Uterus (tissue), 2 donors: ENCODE measurements at regions not wholly inside any gene's neighbourhood (a gene's known extent, or its start where the extent isn't known, plus 50 kb on each side); places are given as distances from the start of the nearest gene placed in this dataset.

Experiments used
- POLR2A ChIP-seq, 2 donors: fragments of 450-650 bp; IDR thresholded peaks; one replicate each; pipeline ENCODE4 v1.6.1; 2016; ENCODE audit warnings: antibody characterized with exemption in 2 of 2, mild to moderate bottlenecking in 1 of 2, moderate library complexity in 1 of 2
- TF ChIP-seq, protein P1 (sequence below), 4 experiments: fragments of 200-600 bp in 2 of 4; fragments of 450-650 bp in 2 of 4; sonication (generic) in 2 of 4; IDR thresholded peaks; one replicate each; pipeline ENCODE4 v1.5.1; 2016 to 2019; ENCODE audit warnings: antibody characterized with exemption in 4 of 4, mild to moderate bottlenecking in 2 of 4, moderate library complexity in 1 of 4

DNA sequence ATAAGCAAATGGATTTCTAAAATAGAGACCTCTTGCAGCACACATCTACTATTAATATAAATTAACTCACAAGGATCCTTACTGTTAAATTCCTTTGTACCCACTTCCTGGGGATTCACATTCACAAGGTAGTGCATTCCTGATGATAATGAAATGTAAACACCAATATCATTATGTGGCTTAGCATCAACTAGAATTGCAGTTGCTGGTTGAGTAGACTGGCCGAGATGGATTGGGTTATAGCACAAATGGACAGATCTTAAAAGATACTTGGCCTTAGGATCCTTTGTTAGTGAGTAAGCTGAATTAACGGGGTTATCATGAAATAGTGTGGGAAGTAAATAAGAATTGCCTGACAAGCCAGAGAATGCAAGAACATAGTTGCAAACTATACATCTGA is 369.1 kb downstream of the AEBP2 start:
- TF ChIP-seq, protein P1, sequence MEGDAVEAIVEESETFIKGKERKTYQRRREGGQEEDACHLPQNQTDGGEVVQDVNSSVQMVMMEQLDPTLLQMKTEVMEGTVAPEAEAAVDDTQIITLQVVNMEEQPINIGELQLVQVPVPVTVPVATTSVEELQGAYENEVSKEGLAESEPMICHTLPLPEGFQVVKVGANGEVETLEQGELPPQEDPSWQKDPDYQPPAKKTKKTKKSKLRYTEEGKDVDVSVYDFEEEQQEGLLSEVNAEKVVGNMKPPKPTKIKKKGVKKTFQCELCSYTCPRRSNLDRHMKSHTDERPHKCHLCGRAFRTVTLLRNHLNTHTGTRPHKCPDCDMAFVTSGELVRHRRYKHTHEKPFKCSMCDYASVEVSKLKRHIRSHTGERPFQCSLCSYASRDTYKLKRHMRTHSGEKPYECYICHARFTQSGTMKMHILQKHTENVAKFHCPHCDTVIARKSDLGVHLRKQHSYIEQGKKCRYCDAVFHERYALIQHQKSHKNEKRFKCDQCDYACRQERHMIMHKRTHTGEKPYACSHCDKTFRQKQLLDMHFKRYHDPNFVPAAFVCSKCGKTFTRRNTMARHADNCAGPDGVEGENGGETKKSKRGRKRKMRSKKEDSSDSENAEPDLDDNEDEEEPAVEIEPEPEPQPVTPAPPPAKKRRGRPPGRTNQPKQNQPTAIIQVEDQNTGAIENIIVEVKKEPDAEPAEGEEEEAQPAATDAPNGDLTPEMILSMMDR (IDR thresholded peaks at IDR 0.05): no peak
- TF ChIP-seq POLR2A (IDR thresholded peaks at IDR 0.05): no peak
